Parathyroid adenoma (tissue), 2 donors: ENCODE measurements at regions not wholly inside any gene's neighbourhood (a gene's known extent, or its start where the extent isn't known, plus 50 kb on each side); places are given as distances from the start of the nearest gene placed in this dataset.

Source experiments
- H2AFZ ChIP-seq: fragments of 300-600 bp; sonication (generic); one replicate; pipeline ENCODE4 v1.7.0; 2017; ENCODE audit warnings: antibody characterized with exemption, mild to moderate bottlenecking
- H3K27ac ChIP-seq: fragments of 300-600 bp; sonication (generic); one replicate; pipeline ENCODE4 v1.7.0; 2017
- H3K27me3 ChIP-seq: fragments of 300-600 bp; sonication (generic); one replicate; pipeline ENCODE4 v1.7.0; 2017; ENCODE audit warnings: low read length; ENCODE audit not compliant: control insufficient read depth, insufficient read depth
- H3K36me3 ChIP-seq: fragments of 300-600 bp; sonication (generic); one replicate; pipeline ENCODE4 v1.7.0; 2017; ENCODE audit warnings: low read length; ENCODE audit not compliant: control insufficient read depth, insufficient read depth
- H3K4me1 ChIP-seq: fragments of 300-600 bp; sonication (generic); one replicate; pipeline ENCODE4 v1.7.0; 2017; ENCODE audit warnings: control low read depth
- H3K4me2 ChIP-seq: fragments of 300-600 bp; sonication (generic); one replicate; pipeline ENCODE4 v1.7.0; 2017; ENCODE audit warnings: low read length
- H3K4me3 ChIP-seq: fragments of 300-600 bp; sonication (generic); one replicate; pipeline ENCODE4 v1.7.0; 2017; ENCODE audit warnings: low read depth, low read length
- H3K79me2 ChIP-seq: fragments of 300-600 bp; sonication (generic); one replicate; pipeline ENCODE4 v1.7.0; 2017; ENCODE audit warnings: control low read depth
- H3K9ac ChIP-seq: fragments of 300-600 bp; sonication (generic); one replicate; pipeline ENCODE4 v1.7.0; 2017; ENCODE audit warnings: mild to moderate bottlenecking
- H3K9me3 ChIP-seq: fragments of 300-600 bp; sonication (generic); one replicate; pipeline ENCODE4 v1.7.0; 2017; ENCODE audit warnings: low read length; ENCODE audit not compliant: control insufficient read depth
- CTCF ChIP-seq: fragments of 300-600 bp; sonication (generic); IDR thresholded peaks from one replicate; pipeline ENCODE4 v1.7.0; 2017; ENCODE audit warnings: antibody characterized with exemption, mild to moderate bottlenecking
- donor health status: primary hyperparathyroidism.

GRCh38 chr10:94052866-94053791 lies 59.4 kb downstream of the PLCE1 start:
- no peak overlapping the region for H3K4me3 ChIP-seq

GRCh38 chr10:94059178-94059883 lies 65.6 kb downstream of the PLCE1 start:
- Histone ChIP-seq H2AFZ (no peak overlapping the region), H3K36me3 (no peaks in the 10 kb centered on the region), H3K27ac (no peak overlapping the region), H3K4me3 (no peak overlapping the region), H3K79me2 (no peaks in the 10 kb centered on the region), H3K27me3 (no peaks in the 10 kb centered on the region), H3K9ac (no peak overlapping the region), H3K9me3 (no peaks in the 10 kb centered on the region), H3K4me2 (no peak overlapping the region), H3K4me1 (no peaks in the 10 kb centered on the region)
- no peak for TF ChIP-seq CTCF

More at GRCh38 chr10:94052866-94053791, 59.4 kb downstream of the PLCE1 start:
- Histone ChIP-seq H3K4me2 (no peak overlapping the region), H3K4me1 (no peaks in the 10 kb centered on the region), H3K27ac (no peak overlapping the region), H3K27me3 (no peaks in the 10 kb centered on the region), H3K36me3 (no peaks in the 10 kb centered on the region), H3K79me2 (no peaks in the 10 kb centered on the region), H3K9me3 (no peaks in the 10 kb centered on the region), H3K9ac (no peak overlapping the region), H2AFZ (no peak overlapping the region)
- no peak for TF ChIP-seq CTCF

GRCh38 chr10:94061026-94061425 lies 67.3 kb downstream of the PLCE1 start:
- no peak overlapping the region for H3K4me3 ChIP-seq
- no peak overlapping the region for H3K27ac ChIP-seq
- TF ChIP-seq CTCF, result no peak
- H3K9ac ChIP-seq, result no peak overlapping the region
- no peak overlapping the region for H2AFZ ChIP-seq
- no peaks in the 10 kb centered on the region for H3K27me3 ChIP-seq
- H3K36me3 ChIP-seq, result no peaks in the 10 kb centered on the region
- no peak overlapping the region for H3K4me2 ChIP-seq
- H3K4me1 ChIP-seq, result no peaks in the 10 kb centered on the region
- H3K9me3 ChIP-seq, result no peaks in the 10 kb centered on the region
- no peaks in the 10 kb centered on the region for H3K79me2 ChIP-seq

GRCh38 chr10:94062611-94063010 lies 68.9 kb downstream of the PLCE1 start:
- H3K27me3 ChIP-seq, result no peaks in the 10 kb centered on the region
- no peaks in the 10 kb centered on the region for H3K9me3 ChIP-seq
- no peak overlapping the region for H3K4me2 ChIP-seq
- no peak overlapping the region for H3K4me3 ChIP-seq
- H3K9ac ChIP-seq, result no peak overlapping the region
- no peak overlapping the region for H2AFZ ChIP-seq
- H3K4me1 ChIP-seq, result no peaks in the 10 kb centered on the region
- H3K36me3 ChIP-seq, result no peaks in the 10 kb centered on the region
- no peaks in the 10 kb centered on the region for H3K79me2 ChIP-seq
- no peak overlapping the region for H3K27ac ChIP-seq
- no peak for TF ChIP-seq CTCF
